HG02642 (cell line): ENCODE measurements at regions not wholly inside any gene's neighbourhood (a gene's known extent, or its start where the extent isn't known, plus 50 kb on each side); places are given as distances from the start of the nearest gene placed in this dataset.
A peak's percentile ranks its signal among the peaks of the same experiment; 100 is the strongest.
"Not testable (repeated sequence)": the region's sequence is repeated elsewhere in the genome, so short reads cannot be mapped to it uniquely, and the experiment has no call there.

Experiments
- ATAC-seq: cut with Tn5 transposase; IDR thresholded peaks from one replicate; pipeline ENCODE4 v1.9.1; 2021; ENCODE audit warnings: mild to moderate bottlenecking; ENCODE audit not compliant: unreplicated experiment, poor library complexity

GRCh38 chr5:118518720-118519119, 469.6 kb downstream of the DTWD2 start:
- no peak for ATAC-seq

- ATAC-seq = no peak
Measured at GRCh38 chr5:118511846-118512245, 476.5 kb downstream of the DTWD2 start.

- peak; percentile 92 for ATAC-seq
Measured at GRCh38 chr5:118506217-118506852, 482.0 kb downstream of the DTWD2 start.

GRCh38 chr5:118502232-118502631, 486.1 kb downstream of the DTWD2 start:
- ATAC-seq = not testable (repeated sequence)

GRCh38 chr5:118491351-118491750, 497.0 kb downstream of the DTWD2 start:
- no peak for ATAC-seq

GRCh38 chr5:118486647-118487225, 501.6 kb downstream of the DTWD2 start:
- no peak for ATAC-seq

GRCh38 chr5:118479285-118479684, 509.1 kb downstream of the DTWD2 start:
- ATAC-seq = no peak

GRCh38 chr5:118478852-118479251, 509.5 kb downstream of the DTWD2 start:
- no peak for ATAC-seq

- ATAC-seq = no peak
Measured at GRCh38 chr5:118468085-118468484, 520.3 kb downstream of the DTWD2 start.

GRCh38 chr5:118467103-118467502, 521.2 kb downstream of the DTWD2 start:
- no peak for ATAC-seq

- no peak for ATAC-seq
Measured at GRCh38 chr5:118466418-118466817, 521.9 kb downstream of the DTWD2 start.

GRCh38 chr5:118462276-118462675, 526.1 kb downstream of the DTWD2 start:
- not testable (repeated sequence) for ATAC-seq

- ATAC-seq = no peak
Measured at GRCh38 chr5:118461436-118461835, 526.9 kb downstream of the DTWD2 start.

GRCh38 chr5:118459490-118459889, 528.9 kb downstream of the DTWD2 start:
- no peak for ATAC-seq

- no peak for ATAC-seq
Measured at GRCh38 chr5:118456085-118456484, 532.3 kb downstream of the DTWD2 start.

GRCh38 chr5:118451697-118452247, 536.6 kb downstream of the DTWD2 start:
- ATAC-seq = no peak

- no peak for ATAC-seq
Measured at GRCh38 chr5:118450554-118451332, 537.6 kb downstream of the DTWD2 start.

- no peak for ATAC-seq
Measured at GRCh38 chr5:118447350-118447749, 541.0 kb downstream of the DTWD2 start.

- ATAC-seq = no peak
Measured at GRCh38 chr5:118441956-118442355, 546.4 kb downstream of the DTWD2 start.

GRCh38 chr5:118441034-118441433, 547.3 kb downstream of the DTWD2 start:
- ATAC-seq = no peak

- no peak for ATAC-seq
Measured at GRCh38 chr5:118440496-118440895, 547.9 kb downstream of the DTWD2 start.
